ENCODE measurements at regions not wholly inside any gene's neighbourhood (a gene's known extent, or its start where the extent isn't known, plus 50 kb on each side); places are given as distances from the start of the nearest gene placed in this dataset.

DNA sequence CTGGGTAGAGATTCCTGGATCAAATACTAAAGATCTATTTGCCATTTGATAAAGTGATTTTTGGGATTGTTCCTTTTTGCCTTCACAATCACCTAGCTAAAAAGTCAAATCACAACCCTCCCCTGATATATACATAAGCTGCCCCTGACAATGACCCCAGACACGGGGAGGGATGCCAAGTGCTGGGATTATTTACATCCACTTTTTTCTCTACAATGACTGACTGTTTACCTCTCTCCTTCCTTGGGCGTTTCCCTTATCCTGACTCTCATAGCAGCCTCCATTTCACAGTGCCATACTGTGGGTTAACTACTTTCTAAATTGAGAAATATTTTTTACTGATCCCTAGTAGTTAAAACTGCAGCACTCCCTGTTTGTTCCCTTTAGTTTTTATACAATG is 150.8 kb upstream of the TMEM170B start:
- TF ChIP-seq, protein P1, sequence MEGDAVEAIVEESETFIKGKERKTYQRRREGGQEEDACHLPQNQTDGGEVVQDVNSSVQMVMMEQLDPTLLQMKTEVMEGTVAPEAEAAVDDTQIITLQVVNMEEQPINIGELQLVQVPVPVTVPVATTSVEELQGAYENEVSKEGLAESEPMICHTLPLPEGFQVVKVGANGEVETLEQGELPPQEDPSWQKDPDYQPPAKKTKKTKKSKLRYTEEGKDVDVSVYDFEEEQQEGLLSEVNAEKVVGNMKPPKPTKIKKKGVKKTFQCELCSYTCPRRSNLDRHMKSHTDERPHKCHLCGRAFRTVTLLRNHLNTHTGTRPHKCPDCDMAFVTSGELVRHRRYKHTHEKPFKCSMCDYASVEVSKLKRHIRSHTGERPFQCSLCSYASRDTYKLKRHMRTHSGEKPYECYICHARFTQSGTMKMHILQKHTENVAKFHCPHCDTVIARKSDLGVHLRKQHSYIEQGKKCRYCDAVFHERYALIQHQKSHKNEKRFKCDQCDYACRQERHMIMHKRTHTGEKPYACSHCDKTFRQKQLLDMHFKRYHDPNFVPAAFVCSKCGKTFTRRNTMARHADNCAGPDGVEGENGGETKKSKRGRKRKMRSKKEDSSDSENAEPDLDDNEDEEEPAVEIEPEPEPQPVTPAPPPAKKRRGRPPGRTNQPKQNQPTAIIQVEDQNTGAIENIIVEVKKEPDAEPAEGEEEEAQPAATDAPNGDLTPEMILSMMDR (IDR thresholded peaks at IDR 0.05; ENCODE audit: low read depth, low read length) = no peak
- DNase-seq (ENCODE audit: extremely low read depth, low read depth) = no peak

DNA sequence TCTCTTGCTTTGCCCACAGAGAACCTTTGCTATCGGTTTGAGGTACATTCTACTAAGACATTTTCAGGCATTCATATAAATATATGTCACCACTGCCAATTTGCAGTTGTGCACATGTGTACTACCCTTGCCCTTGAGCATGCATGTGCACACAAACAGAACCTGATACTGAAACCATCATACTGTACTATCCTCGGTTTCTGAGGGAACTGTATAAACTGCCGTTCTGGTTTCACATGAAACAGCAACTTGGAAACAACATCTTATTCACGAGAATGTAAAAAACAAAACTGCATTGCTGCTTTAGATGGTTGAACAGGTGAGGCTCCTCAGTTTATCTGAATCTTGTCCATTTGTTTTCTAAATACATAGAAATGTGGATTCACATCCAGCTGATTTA is 151.2 kb upstream of the TMEM170B start:
- TF ChIP-seq, protein P1 (IDR thresholded peaks at IDR 0.05; ENCODE audit: low read depth, low read length) = no peak
- no peak for DNase-seq (ENCODE audit: extremely low read depth, low read depth)

DNA sequence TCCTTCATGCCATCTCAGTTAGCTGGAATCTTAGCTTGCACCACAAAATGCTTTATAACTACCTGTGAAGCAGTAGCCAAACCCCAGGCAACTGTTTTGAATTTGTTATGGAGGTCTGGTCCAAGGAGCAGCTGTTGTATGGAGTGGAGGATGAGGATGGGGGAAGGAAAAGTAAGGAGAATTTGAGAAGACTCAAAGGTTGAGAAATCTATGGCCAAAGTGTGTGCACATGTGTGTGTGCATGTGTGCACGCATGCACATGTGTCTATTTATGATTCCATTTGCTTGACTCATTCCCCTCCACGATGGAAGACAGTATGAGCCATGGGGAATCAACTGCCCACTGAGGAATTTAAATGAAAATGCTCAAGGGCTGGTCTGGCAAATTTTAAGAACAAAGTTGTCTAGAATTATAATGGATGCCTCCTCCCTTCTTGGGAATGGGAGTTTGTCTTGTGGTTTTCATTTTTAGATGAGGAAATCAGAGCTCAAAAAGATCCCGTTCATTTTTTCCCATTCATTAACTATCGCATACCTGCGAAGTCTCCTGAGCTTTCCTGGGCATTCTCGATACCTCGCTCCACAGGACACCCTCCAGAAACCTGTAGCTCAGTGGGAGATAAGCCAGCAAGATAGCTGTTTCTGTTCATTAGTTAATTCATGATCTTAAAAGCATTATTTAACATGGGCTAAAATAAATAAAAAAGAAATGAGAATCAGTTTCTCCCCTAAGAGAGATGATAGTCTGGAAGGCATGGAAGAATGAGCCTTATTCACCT is 152.3 kb upstream of the NEDD9 start:
- peak; percentile 10 for DNase-seq (ENCODE audit: extremely low read depth, low read depth)
- TF ChIP-seq, protein P1 (IDR thresholded peaks at IDR 0.05; ENCODE audit: low read depth, low read length) = no peak

- TF ChIP-seq, protein P1 (IDR thresholded peaks at IDR 0.05; ENCODE audit: low read depth, low read length) = no peak
- no peak for DNase-seq (ENCODE audit: extremely low read depth, low read depth)
These were observed 149.5 kb upstream of the NEDD9 start for GRCh38 chr6:11381801-11382513.

GRCh38 chr6:11380969-11381744 is 148.7 kb upstream of the NEDD9 start:
- DNase-seq (ENCODE audit: extremely low read depth, low read depth) = no peak
- TF ChIP-seq, protein P1 (IDR thresholded peaks at IDR 0.05; ENCODE audit: low read depth, low read length) = no peak

GRCh38 chr6:11380549-11380948 is 148.1 kb upstream of the NEDD9 start:
- no peak for DNase-seq (ENCODE audit: extremely low read depth, low read depth)
- TF ChIP-seq, protein P1 (IDR thresholded peaks at IDR 0.05; ENCODE audit: low read depth, low read length) = no peak

All from AG09319 (cell line).